Immature natural killer cell (primary cell): ENCODE measurements at regions not wholly inside any gene's neighbourhood (a gene's known extent, or its start where the extent isn't known, plus 50 kb on each side); places are given as distances from the start of the nearest gene placed in this dataset.

ENCODE experiments used
- DNase-seq, 3 donors: peaks; one replicate each; pipeline ENCODE4 v3.0.0; 2022; ENCODE audit warnings: mixed read lengths in 1 of 3
- H3K27ac Mint-ChIP-seq, 6 donors: one replicate each; pipeline ENCODE4 v1.8.0; 2020; ENCODE audit warnings: mixed read lengths in 6 of 6, mild to moderate bottlenecking in 5 of 6, inconsistent platforms in 4 of 6, moderate library complexity in 3 of 6
- H3K27me3 Mint-ChIP-seq, 3 donors: one replicate each; pipeline ENCODE4 v1.8.0; 2020 to 2021; ENCODE audit warnings: low read depth in 3 of 3, mild to moderate bottlenecking in 3 of 3, mixed read lengths in 3 of 3, moderate library complexity in 3 of 3, inconsistent platforms in 1 of 3
- H3K36me3 Mint-ChIP-seq, 3 donors: one replicate each; pipeline ENCODE4 v1.8.0; 2020; ENCODE audit warnings: mixed read lengths in 3 of 3, inconsistent platforms in 2 of 3, mild to moderate bottlenecking in 2 of 3
- H3K4me1 Mint-ChIP-seq, 2 donors: one replicate each; pipeline ENCODE4 v1.8.0; 2020; ENCODE audit warnings: inconsistent platforms in 2 of 2, mild to moderate bottlenecking in 2 of 2, mixed read lengths in 2 of 2, moderate library complexity in 1 of 2
- H3K4me3 Mint-ChIP-seq, 5 donors: one replicate each; pipeline ENCODE4 v1.8.0; 2020; ENCODE audit warnings: mild to moderate bottlenecking in 5 of 5, mixed read lengths in 5 of 5, inconsistent platforms in 3 of 5, moderate library complexity in 3 of 5
- H3K9me3 Mint-ChIP-seq, 6 donors: one replicate each; pipeline ENCODE4 v1.8.0; 2020; ENCODE audit warnings: mild to moderate bottlenecking in 6 of 6, mixed read lengths in 6 of 6, inconsistent platforms in 4 of 6, moderate library complexity in 3 of 6

- Mint-ChIP-seq H3K27ac (no peak overlapping the region), H3K4me3 (no peak overlapping the region), H3K4me1 (no peaks in the 10 kb centered on the region), H3K27me3 (peaks cover 0 to 5% (median 2%) of the 10 kb centered on the region in 3 donors), H3K36me3 (no peaks in the 10 kb centered on the region), H3K9me3 (peaks cover 0 to 3% (median 0%) of the 10 kb centered on the region in 6 donors)
- no peak for DNase-seq
Observed at GRCh38 chr1:38256072-38256471, 209.5 kb upstream of the POU3F1 start.

GRCh38 chr1:38253314-38253713, 206.7 kb upstream of the POU3F1 start:
- Mint-ChIP-seq H3K4me1 (no peaks in the 10 kb centered on the region), H3K27ac (no peak overlapping the region), H3K9me3 (peaks cover 0 to 3% (median 0%) of the 10 kb centered on the region in 6 donors), H3K4me3 (no peak overlapping the region), H3K27me3 (peaks cover 3 to 5% (median 3%) of the 10 kb centered on the region in 3 donors), H3K36me3 (no peaks in the 10 kb centered on the region)
- DNase-seq: no peak

- no peaks in the 10 kb centered on the region for H3K4me1 Mint-ChIP-seq
- H3K9me3 Mint-ChIP-seq: peaks cover 0 to 1% (median 0%) of the 10 kb centered on the region in 6 donors
- no peak overlapping the region for H3K4me3 Mint-ChIP-seq
- peaks cover 0 to 7% (median 3%) of the 10 kb centered on the region in 3 donors for H3K27me3 Mint-ChIP-seq
- no peak overlapping the region for H3K27ac Mint-ChIP-seq
- no peaks in the 10 kb centered on the region for H3K36me3 Mint-ChIP-seq
- DNase-seq: no peak
Observed at GRCh38 chr1:38250356-38250755, 203.8 kb upstream of the POU3F1 start.

- Mint-ChIP-seq H3K4me3 (no peak overlapping the region), H3K4me1 (no peaks in the 10 kb centered on the region), H3K36me3 (no peaks in the 10 kb centered on the region), H3K27ac (no peak overlapping the region), H3K9me3 (no peaks in the 10 kb centered on the region), H3K27me3 (peaks cover 0 to 7% (median 3%) of the 10 kb centered on the region in 3 donors)
- no peak for DNase-seq
Observed at GRCh38 chr1:38249001-38249400, 202.4 kb upstream of the POU3F1 start.

- no peak overlapping the region for H3K4me3 Mint-ChIP-seq
- H3K27ac Mint-ChIP-seq: no peak overlapping the region
- peaks cover 2 to 8% (median 3%) of the 10 kb centered on the region in 3 donors for H3K27me3 Mint-ChIP-seq
- H3K36me3 Mint-ChIP-seq: no peaks in the 10 kb centered on the region
- H3K9me3 Mint-ChIP-seq: no peaks in the 10 kb centered on the region
- no peak for DNase-seq
- H3K4me1 Mint-ChIP-seq: no peaks in the 10 kb centered on the region
Observed at GRCh38 chr1:38246955-38247952, 200.7 kb upstream of the POU3F1 start.

GRCh38 chr1:38244218-38244845, 197.7 kb upstream of the POU3F1 start:
- no peak for DNase-seq
- Mint-ChIP-seq H3K27ac (no peak overlapping the region), H3K9me3 (no peaks in the 10 kb centered on the region), H3K27me3 (peaks cover 0 to 6% (median 2%) of the 10 kb centered on the region in 3 donors), H3K36me3 (no peaks in the 10 kb centered on the region), H3K4me1 (no peaks in the 10 kb centered on the region), H3K4me3 (no peak overlapping the region)

- H3K9me3 Mint-ChIP-seq: no peaks in the 10 kb centered on the region
- H3K4me1 Mint-ChIP-seq: no peaks in the 10 kb centered on the region
Observed at GRCh38 chr1:38243106-38243505, 196.5 kb upstream of the POU3F1 start.

GRCh38 chr1:38242506-38242905, 195.9 kb upstream of the POU3F1 start:
- DNase-seq: no peak
- no peaks in the 10 kb centered on the region for H3K4me1 Mint-ChIP-seq
- no peaks in the 10 kb centered on the region for H3K36me3 Mint-ChIP-seq
- H3K9me3 Mint-ChIP-seq: no peaks in the 10 kb centered on the region
- H3K27me3 Mint-ChIP-seq: peaks cover 0 to 4% (median 2%) of the 10 kb centered on the region in 3 donors
- no peak overlapping the region for H3K27ac Mint-ChIP-seq
- H3K4me3 Mint-ChIP-seq: no peak overlapping the region

More at GRCh38 chr1:38243106-38243505, 196.5 kb upstream of the POU3F1 start:
- Mint-ChIP-seq H3K36me3 (no peaks in the 10 kb centered on the region), H3K4me3 (no peak overlapping the region), H3K27ac (no peak overlapping the region), H3K27me3 (peaks cover 0 to 4% (median 2%) of the 10 kb centered on the region in 3 donors)
- DNase-seq: no peak

GRCh38 chr1:38241594-38242334, 195.2 kb upstream of the POU3F1 start:
- no peak for DNase-seq
- H3K4me3 Mint-ChIP-seq: no peak overlapping the region
- H3K9me3 Mint-ChIP-seq: no peaks in the 10 kb centered on the region
- no peaks in the 10 kb centered on the region for H3K36me3 Mint-ChIP-seq
- H3K27ac Mint-ChIP-seq: no peak overlapping the region
- peaks cover 0 to 4% (median 2%) of the 10 kb centered on the region in 3 donors for H3K27me3 Mint-ChIP-seq
- H3K4me1 Mint-ChIP-seq: no peaks in the 10 kb centered on the region

- Mint-ChIP-seq H3K4me1 (no peaks in the 10 kb centered on the region), H3K27ac (no peak overlapping the region), H3K4me3 (no peak overlapping the region), H3K36me3 (no peaks in the 10 kb centered on the region), H3K27me3 (peaks cover 0 to 4% (median 2%) of the 10 kb centered on the region in 3 donors), H3K9me3 (no peaks in the 10 kb centered on the region)
- DNase-seq: no peak
Observed at GRCh38 chr1:38240618-38241017, 194.0 kb upstream of the POU3F1 start.

GRCh38 chr1:38239258-38239835, 192.8 kb upstream of the POU3F1 start:
- H3K9me3 Mint-ChIP-seq: no peaks in the 10 kb centered on the region
- DNase-seq: no peak
- peaks cover 0 to 4% (median 2%) of the 10 kb centered on the region in 3 donors for H3K27me3 Mint-ChIP-seq
- no peaks in the 10 kb centered on the region for H3K36me3 Mint-ChIP-seq
- no peaks in the 10 kb centered on the region for H3K4me1 Mint-ChIP-seq
- no peak overlapping the region for H3K4me3 Mint-ChIP-seq
- no peak overlapping the region for H3K27ac Mint-ChIP-seq

- no peak for DNase-seq
- H3K27me3 Mint-ChIP-seq: peaks cover 0 to 4% (median 2%) of the 10 kb centered on the region in 3 donors
- no peaks in the 10 kb centered on the region for H3K9me3 Mint-ChIP-seq
- H3K4me3 Mint-ChIP-seq: no peak overlapping the region
- no peaks in the 10 kb centered on the region for H3K36me3 Mint-ChIP-seq
- H3K4me1 Mint-ChIP-seq: no peaks in the 10 kb centered on the region
- no peak overlapping the region for H3K27ac Mint-ChIP-seq
Observed at GRCh38 chr1:38238294-38238693, 191.7 kb upstream of the POU3F1 start.

GRCh38 chr1:38235705-38236104, 189.1 kb upstream of the POU3F1 start:
- Mint-ChIP-seq H3K4me1 (no peaks in the 10 kb centered on the region), H3K27ac (no peak overlapping the region), H3K4me3 (no peak overlapping the region), H3K27me3 (peaks cover 0 to 3% (median 0%) of the 10 kb centered on the region in 3 donors), H3K36me3 (no peaks in the 10 kb centered on the region), H3K9me3 (peaks cover 0 to 2% (median 0%) of the 10 kb centered on the region in 6 donors)
- DNase-seq: no peak
